Esophagus squamous epithelium (tissue), 4 donors: ENCODE measurements at regions not wholly inside any gene's neighbourhood (a gene's known extent, or its start where the extent isn't known, plus 50 kb on each side); places are given as distances from the start of the nearest gene placed in this dataset.

Experiments
- POLR2A ChIP-seq, 4 donors: fragments of 450-650 bp; IDR thresholded peaks; one replicate each; pipeline ENCODE4 v1.6.1; 2017; ENCODE audit warnings: antibody characterized with exemption in 4 of 4, mild to moderate bottlenecking in 4 of 4, moderate library complexity in 3 of 4
- TF ChIP-seq, protein P1 (sequence below), 6 experiments: fragments of 450-650 bp in 4 of 6; fragments of 200-600 bp in 2 of 6; sonication (generic) in 2 of 6; IDR thresholded peaks; one replicate each; pipeline ENCODE4 v1.5.1; 2016 to 2019; ENCODE audit warnings: antibody characterized with exemption in 6 of 6, mild to moderate bottlenecking in 4 of 6, moderate library complexity in 4 of 6

DNA sequence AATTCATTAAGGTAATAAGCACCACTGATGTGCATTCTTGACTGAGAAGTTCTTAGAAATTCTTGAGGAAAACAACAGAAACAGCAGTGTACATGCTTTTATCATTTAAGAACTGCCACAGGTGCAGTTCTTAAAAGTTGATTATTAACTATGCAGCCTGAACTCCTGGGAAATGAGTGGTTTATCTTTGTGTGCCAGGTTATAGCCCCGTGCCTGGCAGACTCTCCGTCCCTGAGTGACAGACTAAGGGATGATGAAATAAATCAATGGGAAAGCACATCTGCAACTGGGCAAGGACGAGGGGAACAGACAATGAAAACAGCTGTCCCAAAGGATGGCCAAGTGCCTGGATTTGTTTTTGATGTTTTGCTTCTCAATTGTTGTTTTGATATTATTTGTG lies 84.4 kb upstream of the SPATA13 start:
- TF ChIP-seq, protein P1, sequence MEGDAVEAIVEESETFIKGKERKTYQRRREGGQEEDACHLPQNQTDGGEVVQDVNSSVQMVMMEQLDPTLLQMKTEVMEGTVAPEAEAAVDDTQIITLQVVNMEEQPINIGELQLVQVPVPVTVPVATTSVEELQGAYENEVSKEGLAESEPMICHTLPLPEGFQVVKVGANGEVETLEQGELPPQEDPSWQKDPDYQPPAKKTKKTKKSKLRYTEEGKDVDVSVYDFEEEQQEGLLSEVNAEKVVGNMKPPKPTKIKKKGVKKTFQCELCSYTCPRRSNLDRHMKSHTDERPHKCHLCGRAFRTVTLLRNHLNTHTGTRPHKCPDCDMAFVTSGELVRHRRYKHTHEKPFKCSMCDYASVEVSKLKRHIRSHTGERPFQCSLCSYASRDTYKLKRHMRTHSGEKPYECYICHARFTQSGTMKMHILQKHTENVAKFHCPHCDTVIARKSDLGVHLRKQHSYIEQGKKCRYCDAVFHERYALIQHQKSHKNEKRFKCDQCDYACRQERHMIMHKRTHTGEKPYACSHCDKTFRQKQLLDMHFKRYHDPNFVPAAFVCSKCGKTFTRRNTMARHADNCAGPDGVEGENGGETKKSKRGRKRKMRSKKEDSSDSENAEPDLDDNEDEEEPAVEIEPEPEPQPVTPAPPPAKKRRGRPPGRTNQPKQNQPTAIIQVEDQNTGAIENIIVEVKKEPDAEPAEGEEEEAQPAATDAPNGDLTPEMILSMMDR (IDR thresholded peaks at IDR 0.05) = no peak
- TF ChIP-seq POLR2A (IDR thresholded peaks at IDR 0.05) = no peak
